GM12878 (cell line): ENCODE measurements at regions not wholly inside any gene's neighbourhood (a gene's known extent, or its start where the extent isn't known, plus 50 kb on each side); places are given as distances from the start of the nearest gene placed in this dataset.

Source experiments
- ATAC-seq: fragments of 200-7000 bp; cut with Tn5 transposase; 3 replicates; pipeline ENCODE4 v1.9.1; 2020; ENCODE audit warnings: mild to moderate bottlenecking, moderate library complexity
- BruUV-seq: library from RNA; stranded (reverse); fragments of 400-500 nt; replicated peaks from 2 replicates; lab custom pipeline; 2021; lab: Mats Ljungman, UMichigan
- CTCF ChIA-PET: fragments of 300-600 bp; sonication (Branson Sonifier 250); formaldehyde crosslinking; extraction: SDS; loops from one replicate; lab custom pipeline; 2021; ENCODE audit warnings: inconsistent platforms; lab: Yijun Ruan, JAX
- POLR2A ChIA-PET: fragments of 350-600 bp; formaldehyde crosslinking; extraction: SDS; loops from one replicate; lab custom pipeline; 2021; ENCODE audit warnings: inconsistent platforms; lab: Charles Lee
- RAD21 ChIA-PET: fragments of 300-600 bp; sonication (Branson Sonifier 250); formaldehyde crosslinking; loops from one replicate; lab custom pipeline; 2023; ENCODE audit warnings: antibody characterized with exemption; ENCODE audit not compliant: unreplicated experiment; lab: Charles Lee
- SMC1A ChIA-PET: fragments of 300-600 bp; sonication (Branson Sonifier 250); formaldehyde crosslinking; loops from one replicate; lab custom pipeline; 2023; ENCODE audit not compliant: unreplicated experiment, uncharacterized antibody; lab: Charles Lee
- DNase-seq: peaks from one replicate; pipeline ENCODE4 v3.0.0-alpha.2; 2011; ENCODE audit warnings: low read depth, low spot score
- FAIRE-seq: peaks from 3 replicates; lab custom pipeline; 2011; peaks lifted over from hg19 to GRCh38; lab: Jason Lieb, UNC
- H2AFZ ChIP-seq: 2 replicates; pipeline ENCODE4 v1.6.0; 2011; ENCODE audit warnings: low read depth, low read length, control low read depth; ENCODE audit not compliant: control insufficient read depth
- H3K27ac ChIP-seq: 2 replicates; pipeline ENCODE4 v1.5.1; 2011; ENCODE audit warnings: control low read depth; ENCODE audit not compliant: control insufficient read depth, insufficient read depth
- H3K27me3 ChIP-seq, 2 experiments: replicated peaks in 1 of 2; 2 replicates each; pipeline versions ENCODE4 v1.6.0 to v1.6.1; 2011; ENCODE audit warnings: low read length in 1 of 2; ENCODE audit not compliant: control insufficient read depth in 2 of 2, insufficient read depth in 2 of 2
- H3K36me3 ChIP-seq, 2 experiments: 2 replicates each; pipeline ENCODE4 v1.5.1; 2011; ENCODE audit warnings: low read length in 1 of 2; ENCODE audit not compliant: control insufficient read depth in 2 of 2, insufficient read depth in 2 of 2
- H3K4me1 ChIP-seq: 2 replicates; pipeline ENCODE4 v1.6.1; 2011; ENCODE audit warnings: mild to moderate bottlenecking, low read length, moderate library complexity, mixed read lengths; ENCODE audit not compliant: control insufficient read depth, insufficient read depth
- H3K4me2 ChIP-seq: 2 replicates; pipeline ENCODE4 v1.6.0; 2011; ENCODE audit warnings: control low read depth; ENCODE audit not compliant: control insufficient read depth, insufficient read depth
- H3K4me3 ChIP-seq: fragments of 200-600 bp; sonication (generic); 2 replicates; pipeline ENCODE4 v1.5.1; 2016
- H3K79me2 ChIP-seq: 2 replicates; pipeline ENCODE4 v1.6.0; 2011; ENCODE audit warnings: low read length; ENCODE audit not compliant: control insufficient read depth, insufficient read depth
- H3K9ac ChIP-seq: 2 replicates; pipeline ENCODE4 v1.8.0; 2011; ENCODE audit warnings: low read length, control low read depth, mixed read lengths; ENCODE audit not compliant: control insufficient read depth, insufficient read depth
- H3K9me3 ChIP-seq: replicated peaks from 3 replicates; pipeline ENCODE4 v1.5.1; 2011; ENCODE audit warnings: mild to moderate bottlenecking, low read length; ENCODE audit not compliant: control insufficient read depth, insufficient read depth
- H4K20me1 ChIP-seq: 2 replicates; pipeline ENCODE4 v1.6.0; 2011; ENCODE audit not compliant: control insufficient read depth, insufficient read depth
- CBFB ChIP-seq: IDR thresholded peaks from 2 replicates; pipeline ENCODE4 v1.6.1; 2016; ENCODE audit warnings: antibody characterized with exemption, low read depth
- EP300 ChIP-seq, 2 experiments: fragments of 150-350 bp in 1 of 2; IDR thresholded peaks; 2 replicates each; pipeline ENCODE4 v1.6.1; 2011 to 2012; ENCODE audit warnings: low read depth in 2 of 2, low read length in 2 of 2, borderline replicate concordance in 1 of 2, improper control_type of control experiment in 1 of 2, inconsistent platforms in 1 of 2; ENCODE audit not compliant: control insufficient read depth in 1 of 2
- ETV6 ChIP-seq, 2 experiments: fragments of 450-650 bp in 1 of 2; IDR thresholded peaks in 1 of 2; conservative IDR thresholded peaks in 1 of 2; 2 replicates each; pipeline ENCODE4 v1.6.1; 2014; ENCODE audit warnings: antibody characterized with exemption in 1 of 2, borderline replicate concordance in 1 of 2, low read depth in 1 of 2, mild to moderate bottlenecking in 1 of 2, moderate library complexity in 1 of 2
- HCFC1 ChIP-seq: fragments of 150-350 bp; IDR thresholded peaks from 2 replicates; pipeline ENCODE4 v1.6.1; 2014; ENCODE audit warnings: low read length
- KLF5 ChIP-seq: fragments of 450-650 bp; IDR thresholded peaks from 2 replicates; pipeline ENCODE4 v1.6.1; 2014; ENCODE audit warnings: mild to moderate bottlenecking; ENCODE audit not compliant: partially characterized antibody
- ZNF622 ChIP-seq: fragments of 450-650 bp; IDR thresholded peaks from 2 replicates; pipeline ENCODE4 v1.6.1; 2017; ENCODE audit warnings: mild to moderate bottlenecking, inconsistent platforms
- WGBS: methylation state at CpG from one replicate; pipeline ENCODE4 v1.1.6; 2016; ENCODE audit warnings: low lambda C conversion rate; ENCODE audit not compliant: insufficient replicate concordance, insufficient coverage; ENCODE audit errors: missing lambda C conversion rate; 5-methylcytosine and 5-hydroxymethylcytosine counted together
- in situ Hi-C: fragments of 300-500 bp; cut with MboI; formaldehyde crosslinking; loops from 9 replicates; pipeline ENCODE4 v1.14.3; 2018; ENCODE audit warnings: mixed read lengths
- intact Hi-C: fragments of 100-400 bp; cut with micrococcal nuclease; formaldehyde crosslinking; loops from one replicate; pipeline ENCODE4 v1.14.2; 2022; ENCODE audit not compliant: unreplicated experiment
- TF ChIP-seq, protein P1 (sequence below): fragments of 150-350 bp; IDR thresholded peaks from 2 replicates; pipeline ENCODE4 v1.6.1; 2016; ENCODE audit warnings: low read depth, low read length
- TF ChIP-seq, protein P2 (sequence below): fragments of 450-650 bp; IDR thresholded peaks from 2 replicates; pipeline ENCODE4 v1.6.1; 2016; ENCODE audit warnings: mild to moderate bottlenecking

DNA sequence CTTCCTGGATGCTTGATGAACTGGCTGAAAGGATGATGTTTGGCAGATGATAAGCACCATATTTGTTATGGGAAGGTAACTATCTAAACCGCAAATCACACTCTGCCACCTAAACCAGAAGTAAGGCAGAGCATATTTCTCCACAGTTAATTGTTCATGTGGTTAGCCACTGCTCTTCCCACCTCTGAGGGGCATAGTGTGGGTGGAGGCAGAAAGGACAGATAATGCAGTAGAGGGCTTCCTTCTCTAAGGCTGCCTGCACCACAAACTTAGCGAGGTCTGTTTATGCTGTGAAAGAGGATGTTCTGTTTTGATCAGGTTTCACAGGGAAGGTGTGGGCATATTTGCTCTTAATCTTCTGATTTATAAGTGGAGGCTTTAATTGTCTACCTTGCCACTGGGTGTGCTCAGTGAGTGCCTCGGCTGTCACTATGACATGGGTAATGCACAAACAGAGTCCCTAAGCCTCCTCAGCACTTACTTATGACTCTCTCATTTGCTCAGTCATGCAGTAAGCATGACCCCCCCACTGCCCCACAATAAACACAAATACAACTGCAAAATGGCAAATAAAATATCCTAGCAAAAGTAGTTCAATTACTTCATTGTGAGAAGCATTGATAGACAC lies 401.0 kb downstream of the TMA16 start (continued):
- TF ChIP-seq, protein P1, sequence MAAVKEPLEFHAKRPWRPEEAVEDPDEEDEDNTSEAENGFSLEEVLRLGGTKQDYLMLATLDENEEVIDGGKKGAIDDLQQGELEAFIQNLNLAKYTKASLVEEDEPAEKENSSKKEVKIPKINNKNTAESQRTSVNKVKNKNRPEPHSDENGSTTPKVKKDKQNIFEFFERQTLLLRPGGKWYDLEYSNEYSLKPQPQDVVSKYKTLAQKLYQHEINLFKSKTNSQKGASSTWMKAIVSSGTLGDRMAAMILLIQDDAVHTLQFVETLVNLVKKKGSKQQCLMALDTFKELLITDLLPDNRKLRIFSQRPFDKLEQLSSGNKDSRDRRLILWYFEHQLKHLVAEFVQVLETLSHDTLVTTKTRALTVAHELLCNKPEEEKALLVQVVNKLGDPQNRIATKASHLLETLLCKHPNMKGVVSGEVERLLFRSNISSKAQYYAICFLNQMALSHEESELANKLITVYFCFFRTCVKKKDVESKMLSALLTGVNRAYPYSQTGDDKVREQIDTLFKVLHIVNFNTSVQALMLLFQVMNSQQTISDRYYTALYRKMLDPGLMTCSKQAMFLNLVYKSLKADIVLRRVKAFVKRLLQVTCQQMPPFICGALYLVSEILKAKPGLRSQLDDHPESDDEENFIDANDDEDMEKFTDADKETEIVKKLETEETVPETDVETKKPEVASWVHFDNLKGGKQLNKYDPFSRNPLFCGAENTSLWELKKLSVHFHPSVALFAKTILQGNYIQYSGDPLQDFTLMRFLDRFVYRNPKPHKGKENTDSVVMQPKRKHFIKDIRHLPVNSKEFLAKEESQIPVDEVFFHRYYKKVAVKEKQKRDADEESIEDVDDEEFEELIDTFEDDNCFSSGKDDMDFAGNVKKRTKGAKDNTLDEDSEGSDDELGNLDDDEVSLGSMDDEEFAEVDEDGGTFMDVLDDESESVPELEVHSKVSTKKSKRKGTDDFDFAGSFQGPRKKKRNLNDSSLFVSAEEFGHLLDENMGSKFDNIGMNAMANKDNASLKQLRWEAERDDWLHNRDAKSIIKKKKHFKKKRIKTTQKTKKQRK = no peak
- TF ChIP-seq HCFC1 = no peak
- no peak for TF ChIP-seq CBFB
- TF ChIP-seq EP300 (IDR thresholded peaks at IDR 0.05; ENCODE audit: borderline replicate concordance in 1 of 2, control insufficient read depth in 1 of 2, low read depth in 2 of 2, low read length in 2 of 2) = no peak
- TF ChIP-seq ZNF622 = no peak
- TF ChIP-seq, all 136 proteins: peak for 0

DNA sequence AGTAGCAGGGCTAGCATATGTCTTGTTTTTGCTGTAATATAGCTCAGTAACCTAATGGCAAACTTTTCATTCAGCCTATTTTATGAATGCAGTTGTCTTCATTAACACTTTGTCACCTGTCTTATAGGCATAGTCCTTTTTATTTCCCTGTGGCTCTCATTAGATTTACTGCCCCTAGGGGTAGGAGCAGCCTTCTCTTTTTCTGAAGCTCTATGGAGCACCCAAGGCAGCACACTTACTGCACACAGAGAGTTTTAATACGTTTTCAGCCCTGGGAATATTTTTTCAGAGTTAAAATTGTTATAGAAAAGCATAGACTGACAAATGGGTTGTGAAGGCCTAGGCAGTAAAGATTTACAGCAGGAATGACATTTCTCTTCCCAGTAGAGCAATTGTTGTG lies 406.8 kb downstream of the TMA16 start:
- no peaks in the 10 kb centered on the region for H3K36me3 ChIP-seq
- H3K27ac ChIP-seq = no peak overlapping the region
- H3K4me2 ChIP-seq = no peak overlapping the region
- H3K4me1 ChIP-seq = no peaks in the 10 kb centered on the region
- SMC1A ChIA-PET = no interaction called here
- no peak overlapping the region for H3K4me3 ChIP-seq
- no peaks in the 10 kb centered on the region for H3K9me3 ChIP-seq
- no peak for FAIRE-seq
- no peak for TF ChIP-seq ETV6 (conservative IDR thresholded peaks at IDR 0.05 in 1 of 2, IDR thresholded peaks at IDR 0.05 in 1 of 2; ENCODE audit: borderline replicate concordance in 1 of 2, low read depth in 1 of 2)
- no peak for TF ChIP-seq CBFB
- TF ChIP-seq KLF5 = no peak
- TF ChIP-seq, protein P2, sequence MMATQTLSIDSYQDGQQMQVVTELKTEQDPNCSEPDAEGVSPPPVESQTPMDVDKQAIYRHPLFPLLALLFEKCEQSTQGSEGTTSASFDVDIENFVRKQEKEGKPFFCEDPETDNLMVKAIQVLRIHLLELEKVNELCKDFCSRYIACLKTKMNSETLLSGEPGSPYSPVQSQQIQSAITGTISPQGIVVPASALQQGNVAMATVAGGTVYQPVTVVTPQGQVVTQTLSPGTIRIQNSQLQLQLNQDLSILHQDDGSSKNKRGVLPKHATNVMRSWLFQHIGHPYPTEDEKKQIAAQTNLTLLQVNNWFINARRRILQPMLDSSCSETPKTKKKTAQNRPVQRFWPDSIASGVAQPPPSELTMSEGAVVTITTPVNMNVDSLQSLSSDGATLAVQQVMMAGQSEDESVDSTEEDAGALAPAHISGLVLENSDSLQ = no peak
- no TSS peak for BruUV-seq
- H2AFZ ChIP-seq = no peak overlapping the region
- in situ Hi-C loops (no loop called here), intact Hi-C loops (no loop called here)
- H4K20me1 ChIP-seq = no peaks in the 10 kb centered on the region
- CTCF ChIA-PET = interaction anchor here (0.9 kb wide), 1 partner anchor 21 kb away, joined by 3 read pairs; no protein-coding TSS in a partner anchor
- ATAC-seq = no peak
- RAD21 ChIA-PET = no interaction called here
- H3K79me2 ChIP-seq = no peaks in the 10 kb centered on the region
- H3K9ac ChIP-seq = no peak overlapping the region
- 0% methylated on average over 1 of the region's 1 CpG for WGBS
- DNase-seq = no peak
- POLR2A ChIA-PET = no interaction called here
- peaks cover 0 to 2% of the 10 kb centered on the region in 2 experiments; a peak in 1 of 4 replicates for H3K27me3 ChIP-seq
